Fibroblast of the aortic adventitia (primary cell): ENCODE measurements at regions not wholly inside any gene's neighbourhood (a gene's known extent, or its start where the extent isn't known, plus 50 kb on each side); places are given as distances from the start of the nearest gene placed in this dataset.

Experiments
- DNase-seq: peaks from one replicate; pipeline ENCODE4 v3.0.0-alpha.2; 2010; ENCODE audit warnings: low read depth
- H3K4me3 ChIP-seq: 2 replicates; pipeline ENCODE4 v1.5.1; 2011; ENCODE audit warnings: low read depth, mild to moderate bottlenecking, control low read depth, low read length, moderate library complexity
- TF ChIP-seq, protein P1 (sequence below): IDR thresholded peaks from 2 replicates; pipeline ENCODE4 v1.5.1; 2011; ENCODE audit warnings: mild to moderate bottlenecking, low read length, control low read depth, inconsistent platforms; ENCODE audit not compliant: insufficient read depth

DNA sequence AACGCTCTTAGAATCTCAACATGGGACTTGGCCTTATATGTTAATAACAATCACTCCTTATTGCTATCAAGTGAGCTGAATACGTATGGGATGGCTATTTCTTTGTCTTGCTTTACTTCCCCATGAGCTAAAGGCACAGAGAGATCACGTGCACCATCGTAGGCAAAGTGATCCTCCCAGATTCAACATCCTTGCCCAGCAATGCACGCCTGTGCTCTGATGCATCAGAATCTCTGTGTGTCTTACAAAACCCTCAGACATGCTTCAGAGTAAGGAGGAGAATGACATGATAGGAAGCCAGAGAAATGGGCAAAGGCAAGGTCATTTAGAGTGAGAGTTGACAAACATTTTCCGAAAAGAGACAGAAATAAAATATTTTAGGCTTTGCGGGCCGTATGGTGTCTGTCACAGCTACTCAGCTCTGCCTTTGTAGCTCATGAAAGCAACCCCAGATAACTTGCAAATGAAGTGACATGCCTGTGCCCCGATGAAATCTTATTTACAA, 277.6 kb upstream of the CDH4 start:
- TF ChIP-seq, protein P1, sequence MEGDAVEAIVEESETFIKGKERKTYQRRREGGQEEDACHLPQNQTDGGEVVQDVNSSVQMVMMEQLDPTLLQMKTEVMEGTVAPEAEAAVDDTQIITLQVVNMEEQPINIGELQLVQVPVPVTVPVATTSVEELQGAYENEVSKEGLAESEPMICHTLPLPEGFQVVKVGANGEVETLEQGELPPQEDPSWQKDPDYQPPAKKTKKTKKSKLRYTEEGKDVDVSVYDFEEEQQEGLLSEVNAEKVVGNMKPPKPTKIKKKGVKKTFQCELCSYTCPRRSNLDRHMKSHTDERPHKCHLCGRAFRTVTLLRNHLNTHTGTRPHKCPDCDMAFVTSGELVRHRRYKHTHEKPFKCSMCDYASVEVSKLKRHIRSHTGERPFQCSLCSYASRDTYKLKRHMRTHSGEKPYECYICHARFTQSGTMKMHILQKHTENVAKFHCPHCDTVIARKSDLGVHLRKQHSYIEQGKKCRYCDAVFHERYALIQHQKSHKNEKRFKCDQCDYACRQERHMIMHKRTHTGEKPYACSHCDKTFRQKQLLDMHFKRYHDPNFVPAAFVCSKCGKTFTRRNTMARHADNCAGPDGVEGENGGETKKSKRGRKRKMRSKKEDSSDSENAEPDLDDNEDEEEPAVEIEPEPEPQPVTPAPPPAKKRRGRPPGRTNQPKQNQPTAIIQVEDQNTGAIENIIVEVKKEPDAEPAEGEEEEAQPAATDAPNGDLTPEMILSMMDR = no peak
- DNase-seq = no peak
- H3K4me3 ChIP-seq = no peak overlapping the region

- no peak overlapping the region for H3K4me3 ChIP-seq
- DNase-seq = no peak
- TF ChIP-seq, protein P1 = no peak
Measured at GRCh38 chr20:60976139-60976538, 275.9 kb upstream of the CDH4 start.

GRCh38 chr20:60976913-60977312, 275.1 kb upstream of the CDH4 start:
- no peak for DNase-seq
- H3K4me3 ChIP-seq = no peak overlapping the region
- TF ChIP-seq, protein P1 = no peak

GRCh38 chr20:60977901-60978300, 274.2 kb upstream of the CDH4 start:
- no peak overlapping the region for H3K4me3 ChIP-seq
- TF ChIP-seq, protein P1 = no peak
- no peak for DNase-seq

GRCh38 chr20:60984666-60985065, 267.4 kb upstream of the CDH4 start:
- no peak for DNase-seq
- no peak overlapping the region for H3K4me3 ChIP-seq
- TF ChIP-seq, protein P1 = no peak

DNA sequence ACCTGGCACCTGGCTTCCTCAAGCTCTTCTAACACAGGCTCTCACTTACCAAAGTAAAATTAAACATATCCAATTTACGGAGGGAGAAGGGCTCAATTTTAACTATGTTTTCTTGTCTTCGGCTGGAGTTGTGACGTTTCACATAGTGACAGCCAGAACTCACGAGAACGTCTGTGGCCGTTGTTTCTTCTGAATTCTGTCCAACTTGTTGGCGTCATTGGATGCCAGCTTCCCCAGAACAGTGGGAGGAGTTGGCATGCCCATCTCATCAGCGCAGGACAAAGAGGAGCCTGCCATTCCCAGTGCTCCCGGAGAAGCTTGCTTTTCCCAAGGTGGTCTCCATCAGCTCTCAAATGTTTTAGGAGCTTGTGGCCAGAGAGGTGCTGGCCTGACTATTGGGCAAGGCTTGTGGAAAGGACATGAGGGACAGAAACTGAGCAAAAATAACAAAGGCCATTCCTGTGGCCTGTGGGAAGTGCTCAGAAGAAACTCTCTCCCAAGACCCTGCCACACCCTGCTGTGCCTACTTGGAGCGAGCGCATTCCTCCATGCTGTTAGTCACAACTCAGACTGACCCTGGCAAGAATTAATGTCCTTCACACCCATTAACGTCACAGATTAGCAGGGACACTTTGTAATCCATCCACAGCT, 265.4 kb upstream of the CDH4 start:
- TF ChIP-seq, protein P1 = no peak
- no peak overlapping the region for H3K4me3 ChIP-seq
- DNase-seq = no peak

- DNase-seq = no peak
- TF ChIP-seq, protein P1 = no peak
- no peak overlapping the region for H3K4me3 ChIP-seq
Measured at GRCh38 chr20:60990061-60990460, 262.0 kb upstream of the CDH4 start.
